Central memory CD8-positive, alpha-beta T cell (primary cell): ENCODE measurements at regions not wholly inside any gene's neighbourhood (a gene's known extent, or its start where the extent isn't known, plus 50 kb on each side); places are given as distances from the start of the nearest gene placed in this dataset.

Experiments
- ATAC-seq: fragments of 150-1000 bp; cut with Tn5 transposase; replicated peaks from 2 replicates; pipeline ENCODE4 v1.10.0; 2022; ENCODE audit warnings: mild to moderate bottlenecking, moderate FRiP score, moderate number of reproducible peaks; ENCODE audit not compliant: poor library complexity, severe bottlenecking; ENCODE audit errors: extremely low read depth
- DNase-seq, 2 donors: peaks; one replicate each; pipeline ENCODE4 v3.0.0; 2021; ENCODE audit warnings: low spot score in 2 of 2
- H3K27ac Mint-ChIP-seq: one replicate; pipeline ENCODE4 v1.8.0; 2022; ENCODE audit warnings: low read depth, mild to moderate bottlenecking, moderate library complexity, mixed read lengths
- H3K27me3 Mint-ChIP-seq: one replicate; pipeline ENCODE4 v1.8.0; 2022; ENCODE audit warnings: mixed read lengths
- H3K36me3 Mint-ChIP-seq: one replicate; pipeline ENCODE4 v1.8.0; 2022; ENCODE audit warnings: mild to moderate bottlenecking, moderate library complexity, mixed read lengths; ENCODE audit not compliant: insufficient read depth
- H3K4me1 Mint-ChIP-seq: one replicate; pipeline ENCODE4 v1.8.0; 2022; ENCODE audit warnings: mixed read lengths
- H3K4me3 Mint-ChIP-seq: one replicate; pipeline ENCODE4 v1.8.0; 2022; ENCODE audit warnings: mild to moderate bottlenecking, moderate library complexity, mixed read lengths
- H3K9me3 Mint-ChIP-seq: one replicate; pipeline ENCODE4 v1.8.0; 2022; ENCODE audit warnings: mixed read lengths

- H3K4me3 Mint-ChIP-seq, result no peak overlapping the region
- H3K27ac Mint-ChIP-seq, result no peak overlapping the region
- no peak for DNase-seq
- peaks cover 50% of the 10 kb centered on the region for H3K27me3 Mint-ChIP-seq
- no peaks in the 10 kb centered on the region for H3K36me3 Mint-ChIP-seq
- H3K9me3 Mint-ChIP-seq, result no peaks in the 10 kb centered on the region
- no peak for ATAC-seq
- no peaks in the 10 kb centered on the region for H3K4me1 Mint-ChIP-seq
Measured at GRCh38 chr16:66144641-66145040, 221.8 kb upstream of the CDH5 start.

GRCh38 chr16:66143415-66143814 is 223.1 kb upstream of the CDH5 start:
- Mint-ChIP-seq H3K9me3 (no peaks in the 10 kb centered on the region), H3K4me3 (no peak overlapping the region), H3K27ac (no peak overlapping the region), H3K36me3 (no peaks in the 10 kb centered on the region), H3K27me3 (peaks cover 44% of the 10 kb centered on the region), H3K4me1 (no peaks in the 10 kb centered on the region)
- no peak for DNase-seq
- ATAC-seq, result no peak

GRCh38 chr16:66141885-66142284 is 224.6 kb upstream of the CDH5 start:
- no peak overlapping the region for H3K27ac Mint-ChIP-seq
- H3K9me3 Mint-ChIP-seq, result no peaks in the 10 kb centered on the region
- H3K27me3 Mint-ChIP-seq, result peaks cover 39% of the 10 kb centered on the region
- no peak overlapping the region for H3K4me3 Mint-ChIP-seq
- no peak for ATAC-seq
- no peaks in the 10 kb centered on the region for H3K4me1 Mint-ChIP-seq
- DNase-seq, result no peak
- H3K36me3 Mint-ChIP-seq, result no peaks in the 10 kb centered on the region

- Mint-ChIP-seq H3K9me3 (no peaks in the 10 kb centered on the region), H3K27ac (no peak overlapping the region), H3K4me3 (no peak overlapping the region), H3K4me1 (no peaks in the 10 kb centered on the region), H3K36me3 (no peaks in the 10 kb centered on the region), H3K27me3 (peaks cover 66% of the 10 kb centered on the region)
- ATAC-seq, result no peak
- DNase-seq, result no peak
Measured at GRCh38 chr16:66137853-66138252, 228.6 kb upstream of the CDH5 start.

- Mint-ChIP-seq H3K36me3 (no peaks in the 10 kb centered on the region), H3K27me3 (peaks cover 68% of the 10 kb centered on the region), H3K9me3 (no peaks in the 10 kb centered on the region), H3K4me1 (no peaks in the 10 kb centered on the region), H3K4me3 (no peak overlapping the region), H3K27ac (no peak overlapping the region)
- no peak for ATAC-seq
- DNase-seq, result no peak
Measured at GRCh38 chr16:66136841-66137240, 229.7 kb upstream of the CDH5 start.

- ATAC-seq, result no peak
- Mint-ChIP-seq H3K9me3 (no peaks in the 10 kb centered on the region), H3K4me3 (no peak overlapping the region), H3K4me1 (no peaks in the 10 kb centered on the region), H3K36me3 (no peaks in the 10 kb centered on the region), H3K27ac (no peak overlapping the region), H3K27me3 (peaks cover 68% of the 10 kb centered on the region)
- no peak for DNase-seq
Measured at GRCh38 chr16:66135838-66136237, 230.7 kb upstream of the CDH5 start.

GRCh38 chr16:66135421-66135831 is 231.1 kb upstream of the CDH5 start:
- Mint-ChIP-seq H3K27me3 (peaks cover 65% of the 10 kb centered on the region), H3K27ac (no peak overlapping the region), H3K4me3 (no peak overlapping the region), H3K4me1 (no peaks in the 10 kb centered on the region), H3K36me3 (no peaks in the 10 kb centered on the region), H3K9me3 (no peaks in the 10 kb centered on the region)
- DNase-seq, result no peak
- ATAC-seq, result no peak

- Mint-ChIP-seq H3K9me3 (no peaks in the 10 kb centered on the region), H3K36me3 (no peaks in the 10 kb centered on the region), H3K27ac (no peak overlapping the region), H3K4me1 (no peaks in the 10 kb centered on the region), H3K4me3 (no peak overlapping the region), H3K27me3 (peaks cover 61% of the 10 kb centered on the region)
- ATAC-seq, result no peak
- DNase-seq, result no peak
Measured at GRCh38 chr16:66134875-66135274, 231.6 kb upstream of the CDH5 start.

- Mint-ChIP-seq H3K4me1 (no peaks in the 10 kb centered on the region), H3K27ac (no peak overlapping the region), H3K4me3 (no peak overlapping the region), H3K9me3 (no peaks in the 10 kb centered on the region), H3K36me3 (no peaks in the 10 kb centered on the region), H3K27me3 (peaks cover 68% of the 10 kb centered on the region)
- DNase-seq (no peak), ATAC-seq (no peak)
Measured at GRCh38 chr16:66133643-66134338, 232.7 kb upstream of the CDH5 start.

- DNase-seq, result no peak
- Mint-ChIP-seq H3K4me3 (no peak overlapping the region), H3K36me3 (no peaks in the 10 kb centered on the region), H3K27ac (no peak overlapping the region), H3K9me3 (no peaks in the 10 kb centered on the region), H3K27me3 (peaks cover 87% of the 10 kb centered on the region), H3K4me1 (no peaks in the 10 kb centered on the region)
- ATAC-seq, result no peak
Measured at GRCh38 chr16:66131895-66132294, 234.6 kb upstream of the CDH5 start.

- DNase-seq (no peak), ATAC-seq (no peak)
- H3K4me1 Mint-ChIP-seq, result no peaks in the 10 kb centered on the region
- peaks cover 92% of the 10 kb centered on the region for H3K27me3 Mint-ChIP-seq
- no peak overlapping the region for H3K27ac Mint-ChIP-seq
- H3K9me3 Mint-ChIP-seq, result no peaks in the 10 kb centered on the region
- no peaks in the 10 kb centered on the region for H3K36me3 Mint-ChIP-seq
- no peak overlapping the region for H3K4me3 Mint-ChIP-seq
Measured at GRCh38 chr16:66131156-66131807, 235.2 kb upstream of the CDH5 start.

- Mint-ChIP-seq H3K27ac (no peak overlapping the region), H3K9me3 (no peaks in the 10 kb centered on the region), H3K4me1 (no peaks in the 10 kb centered on the region), H3K27me3 (peaks cover 87% of the 10 kb centered on the region), H3K36me3 (no peaks in the 10 kb centered on the region), H3K4me3 (no peak overlapping the region)
- no peak for ATAC-seq
- no peak for DNase-seq
Measured at GRCh38 chr16:66130296-66130905, 236.1 kb upstream of the CDH5 start.

GRCh38 chr16:66129196-66129595 is 237.3 kb upstream of the CDH5 start:
- DNase-seq, result no peak
- H3K9me3 Mint-ChIP-seq, result no peaks in the 10 kb centered on the region
- no peaks in the 10 kb centered on the region for H3K4me1 Mint-ChIP-seq
- H3K27ac Mint-ChIP-seq, result no peak overlapping the region
- no peak overlapping the region for H3K4me3 Mint-ChIP-seq
- peaks cover 83% of the 10 kb centered on the region for H3K27me3 Mint-ChIP-seq
- H3K36me3 Mint-ChIP-seq, result no peaks in the 10 kb centered on the region
- no peak for ATAC-seq
